Globus pallidus (tissue), 1 donor: ENCODE measurements at regions not wholly inside any gene's neighbourhood (a gene's known extent, or its start where the extent isn't known, plus 50 kb on each side); places are given as distances from the start of the nearest gene placed in this dataset.
"Not testable (repeated sequence)": the region's sequence is repeated elsewhere in the genome, so short reads cannot be mapped to it uniquely, and the experiment has no call there.

Experiments
- DNase-seq: peaks from one replicate; pipeline ENCODE4 v3.0.0-alpha.2; 2015; ENCODE audit warnings: low spot score

DNA sequence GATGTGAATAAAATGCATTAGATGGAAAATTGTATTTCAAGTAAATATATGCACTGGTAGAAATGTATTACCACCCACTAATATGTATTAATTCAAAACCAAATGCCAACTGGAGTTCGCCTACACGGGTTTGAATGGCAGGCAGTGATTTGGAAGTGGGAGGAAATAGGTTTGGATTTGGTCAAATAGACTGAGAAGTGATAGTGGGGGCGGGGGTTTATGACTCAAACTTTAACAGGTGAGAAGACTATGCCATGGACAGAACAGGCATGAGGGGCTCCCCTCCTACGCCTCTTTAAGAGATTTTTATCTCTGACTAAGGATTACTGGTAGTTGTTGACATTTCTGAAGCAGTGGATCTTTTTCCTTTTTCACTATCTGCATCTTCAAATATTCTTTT, 677.8 kb downstream of the NTRK3 start:
- no peak for DNase-seq

DNA sequence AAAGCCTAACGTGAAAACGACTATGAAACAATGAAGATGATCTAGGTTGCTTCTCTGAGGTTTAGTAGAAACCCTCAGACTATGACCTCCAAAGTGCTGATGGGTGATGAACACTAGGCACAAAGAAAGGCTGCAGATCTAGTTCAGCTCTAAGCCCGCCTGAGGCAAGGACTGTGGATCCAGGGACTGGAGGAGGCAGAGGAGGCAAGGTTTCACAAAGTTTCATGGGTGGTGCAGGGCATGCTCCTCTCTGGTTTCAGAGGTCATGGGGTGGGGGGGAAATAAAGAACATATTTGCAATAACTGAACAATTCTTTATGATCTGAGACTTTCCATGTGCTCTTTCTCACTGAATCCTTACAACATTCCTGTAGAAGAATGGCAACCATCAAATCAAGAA, 679.2 kb downstream of the NTRK3 start:
- DNase-seq, result no peak

DNA sequence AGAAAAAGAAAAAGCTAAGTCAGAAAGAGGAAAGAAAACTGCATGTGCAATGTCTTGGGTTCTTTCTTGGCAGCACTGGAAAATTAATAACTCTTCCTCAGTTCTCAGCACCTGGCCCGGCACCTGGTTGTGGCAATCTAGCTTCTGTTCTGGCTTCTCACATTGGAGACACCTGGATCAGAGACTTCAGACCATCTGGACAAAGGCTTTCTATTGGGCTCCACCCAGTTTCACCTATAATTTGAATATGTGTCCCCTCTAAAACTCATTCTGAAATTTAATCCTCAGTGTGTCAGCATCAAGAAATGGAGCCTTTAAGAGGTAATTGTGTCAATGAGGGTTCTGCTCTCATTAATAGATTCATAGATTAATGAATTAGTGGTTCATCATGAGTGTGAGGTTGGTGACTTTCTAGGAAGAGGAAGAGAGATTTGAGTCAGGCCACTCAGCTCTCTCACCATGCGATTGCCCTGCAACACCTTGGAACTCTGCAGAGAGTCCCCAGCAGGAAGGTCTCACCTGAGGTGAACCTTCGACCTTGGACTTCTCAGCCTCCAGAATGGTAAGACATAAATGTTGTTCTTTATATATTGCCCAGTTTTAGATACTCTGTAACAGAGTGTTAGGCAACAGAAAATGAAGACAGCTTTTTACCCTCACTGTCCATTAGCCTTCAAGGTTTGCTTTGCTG, 679.9 kb downstream of the NTRK3 start:
- no peak for DNase-seq

DNA sequence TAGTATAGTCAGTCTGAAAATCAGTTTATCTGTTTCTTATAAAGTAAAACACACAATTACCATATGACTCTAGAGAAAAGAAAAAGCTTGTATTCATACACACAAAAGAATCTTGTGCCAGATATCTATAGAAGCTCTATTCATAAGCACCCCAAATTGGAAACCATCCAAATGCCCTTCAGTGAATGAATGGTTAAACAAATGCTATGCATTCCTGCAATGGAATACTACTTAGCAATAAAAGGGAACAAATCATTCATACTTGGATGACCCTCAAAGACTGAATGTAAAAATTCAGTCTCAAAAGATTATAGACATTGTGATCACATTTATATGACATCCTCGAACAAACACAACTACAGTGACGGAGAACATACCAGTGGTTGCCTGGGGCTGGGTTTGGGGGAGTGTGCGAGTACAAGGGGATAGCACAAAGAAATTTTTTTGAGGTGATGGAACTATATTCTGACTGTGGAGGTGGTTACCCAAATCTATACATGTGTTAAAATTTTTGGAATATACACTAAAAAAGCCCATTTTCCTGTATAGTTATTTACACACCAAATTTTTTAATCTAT, 680.6 kb downstream of the NTRK3 start:
- DNase-seq, result no peak

DNA sequence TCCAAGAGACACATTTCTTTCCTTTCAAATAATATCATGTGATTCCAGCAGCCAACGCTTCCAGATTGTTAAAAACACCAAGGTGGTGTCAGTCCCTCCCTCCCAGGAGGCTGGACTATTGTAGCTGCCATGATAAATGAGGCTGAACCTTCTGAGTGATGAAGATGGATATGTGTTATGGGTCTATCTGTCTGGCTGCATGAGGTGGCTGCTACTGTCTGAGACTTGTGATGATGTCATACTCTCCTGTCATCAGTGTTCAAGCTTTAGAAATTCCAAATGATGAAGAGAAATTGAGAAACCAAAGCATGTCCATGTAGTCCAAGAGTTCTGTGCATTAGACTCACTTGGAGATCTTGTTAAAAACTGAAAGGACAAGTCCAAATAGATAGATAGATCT, 683.0 kb downstream of the NTRK3 start:
- DNase-seq, result no peak

DNA sequence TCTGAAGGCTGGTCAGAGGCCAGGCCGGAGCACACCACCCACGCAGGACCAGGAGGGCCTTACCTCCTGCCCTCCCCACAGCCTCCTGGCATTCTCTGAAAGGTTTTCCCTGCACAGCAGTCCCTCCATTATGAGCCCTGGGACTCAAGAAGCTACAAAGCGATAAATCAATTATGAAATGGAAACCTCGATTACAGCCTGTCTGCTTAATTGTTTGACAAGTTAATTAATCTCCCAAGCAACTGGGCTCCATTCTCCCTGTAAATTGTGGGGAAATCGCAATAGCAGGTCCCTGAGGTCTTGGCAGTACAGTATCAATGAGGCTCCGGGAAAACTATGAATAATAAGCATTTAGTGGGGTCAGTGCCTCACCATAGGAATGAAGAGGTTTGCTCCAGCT, 683.5 kb downstream of the NTRK3 start:
- DNase-seq, result no peak

DNA sequence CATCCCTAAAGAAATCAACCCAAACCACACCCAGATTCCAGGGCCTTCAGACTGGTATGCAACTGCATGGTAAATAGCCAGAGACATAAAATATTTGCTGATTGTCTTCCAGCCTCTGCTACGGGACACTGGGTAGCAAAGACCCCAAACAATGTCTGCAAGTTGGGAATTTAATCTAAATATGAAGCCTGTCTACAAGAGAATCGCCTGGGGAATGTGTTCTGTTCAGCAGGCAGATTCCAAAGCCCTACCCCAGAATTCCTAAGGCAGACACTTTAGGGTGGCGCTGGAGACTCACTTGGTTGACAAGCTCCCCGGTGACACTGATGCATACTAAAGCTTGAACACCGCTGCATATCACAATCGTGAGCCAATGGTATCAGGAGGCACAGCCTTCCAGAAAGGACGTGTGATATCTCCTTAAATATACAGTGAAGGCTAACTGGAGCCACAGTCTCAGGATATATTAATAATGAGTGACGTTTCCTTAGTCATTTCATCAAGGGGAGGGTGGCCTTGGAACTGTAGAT, 684.1 kb downstream of the NTRK3 start:
- no peak for DNase-seq

DNA sequence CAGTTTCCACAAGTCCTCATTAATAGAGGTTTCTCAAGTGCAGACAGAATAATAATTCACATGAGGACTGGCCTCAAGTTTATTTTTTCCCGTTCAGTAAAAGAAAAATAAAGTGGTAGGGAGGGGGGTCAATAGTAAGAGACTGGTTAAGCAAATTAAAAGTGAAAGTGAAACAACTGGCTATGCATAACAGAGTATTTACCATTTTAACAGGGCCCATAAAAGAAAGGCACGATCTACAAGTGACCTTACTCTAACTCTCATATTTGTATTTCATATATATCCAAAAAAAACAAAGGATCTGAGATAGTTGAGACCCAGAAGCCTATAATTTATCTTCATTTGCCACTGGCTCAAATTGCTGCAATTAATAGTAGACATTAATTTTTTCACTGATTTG, 686.3 kb downstream of the NTRK3 start:
- DNase-seq, result no peak

DNA sequence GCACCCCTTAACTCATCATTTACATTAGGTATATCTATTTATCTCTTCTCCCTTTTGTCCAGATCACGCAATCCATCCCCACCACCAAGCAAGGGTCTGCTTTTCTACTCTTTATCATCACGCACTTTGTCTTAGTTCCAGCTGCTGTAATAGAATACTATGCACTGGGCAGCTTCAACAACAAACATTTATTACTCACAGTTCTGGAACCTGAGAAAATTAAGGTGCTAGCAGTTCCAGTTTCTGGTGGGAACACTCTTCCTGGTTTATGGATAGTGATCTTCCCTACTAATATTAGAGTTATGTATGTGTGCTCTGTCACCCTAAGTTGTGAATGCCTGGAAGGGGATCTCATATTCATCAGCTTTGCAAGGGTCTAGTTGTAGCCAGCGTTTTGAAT, 687.0 kb downstream of the NTRK3 start:
- no peak for DNase-seq

DNA sequence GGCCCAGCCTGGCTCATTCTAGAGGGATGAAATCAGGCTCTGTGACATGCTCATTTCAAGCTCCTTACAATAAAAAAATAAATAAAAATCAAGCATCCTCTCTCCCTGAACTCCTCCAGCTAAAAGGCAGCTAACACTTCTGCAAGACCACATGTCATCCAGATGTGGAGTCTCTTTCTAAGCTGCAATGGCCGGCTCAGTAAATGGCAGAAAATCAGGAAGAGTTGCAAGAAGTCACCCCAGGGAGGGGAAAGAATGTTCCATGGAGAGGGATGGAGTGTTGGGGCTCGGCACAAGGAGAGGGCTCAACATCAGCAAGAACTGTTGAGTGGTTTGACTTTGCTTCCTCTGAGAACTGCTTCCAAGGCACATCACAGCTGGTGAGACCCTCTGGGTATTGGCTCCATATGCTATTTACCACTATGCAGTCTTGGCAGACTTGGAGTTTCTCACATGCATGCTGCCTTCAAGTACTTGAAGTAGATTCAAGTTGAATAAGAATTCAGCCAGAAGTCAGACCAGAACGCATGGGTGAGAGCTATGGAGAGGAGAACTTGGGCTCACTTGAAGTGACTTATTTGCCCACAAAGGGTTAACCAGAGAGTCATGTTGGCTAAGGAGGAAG, 689.0 kb downstream of the NTRK3 start:
- DNase-seq, result no peak

DNA sequence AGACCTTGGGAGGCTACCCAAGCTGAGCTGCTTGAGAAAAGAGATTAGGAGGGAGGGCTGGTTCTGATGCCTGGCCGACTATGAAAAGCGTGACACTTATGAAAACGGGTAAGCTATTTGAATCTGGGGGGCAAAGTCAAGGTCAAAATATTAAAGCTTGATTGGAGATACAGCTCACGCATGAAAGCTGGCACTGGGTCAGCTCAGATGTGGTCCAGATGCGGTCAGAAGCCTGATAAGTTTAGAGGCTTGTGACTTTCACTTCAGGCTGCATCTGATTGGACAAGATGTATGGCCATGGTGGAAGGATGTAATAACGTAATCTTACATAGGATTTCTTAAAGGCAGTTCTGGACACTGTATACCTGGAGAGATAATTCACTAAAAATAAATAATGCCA, 690.3 kb downstream of the NTRK3 start:
- no peak for DNase-seq

DNA sequence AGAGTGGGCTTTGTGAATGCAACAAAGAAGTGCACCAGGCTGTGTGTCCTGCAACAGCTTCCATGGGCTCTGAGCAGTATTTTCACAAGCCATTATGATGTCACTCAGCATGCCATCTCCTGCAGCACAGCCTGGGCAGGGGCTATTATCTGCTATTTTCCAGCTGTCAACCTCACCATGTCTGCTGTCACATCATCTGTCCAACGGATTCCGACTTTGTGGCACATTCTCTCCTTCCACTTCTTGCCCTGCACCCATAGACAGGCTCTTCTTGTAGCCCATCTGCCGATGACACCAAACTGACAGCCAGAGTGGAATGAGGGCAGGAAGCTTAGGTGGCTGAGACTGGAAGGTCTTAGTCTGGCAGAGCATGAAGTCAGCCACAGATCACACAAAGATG, 691.9 kb downstream of the NTRK3 start:
- no peak for DNase-seq

DNA sequence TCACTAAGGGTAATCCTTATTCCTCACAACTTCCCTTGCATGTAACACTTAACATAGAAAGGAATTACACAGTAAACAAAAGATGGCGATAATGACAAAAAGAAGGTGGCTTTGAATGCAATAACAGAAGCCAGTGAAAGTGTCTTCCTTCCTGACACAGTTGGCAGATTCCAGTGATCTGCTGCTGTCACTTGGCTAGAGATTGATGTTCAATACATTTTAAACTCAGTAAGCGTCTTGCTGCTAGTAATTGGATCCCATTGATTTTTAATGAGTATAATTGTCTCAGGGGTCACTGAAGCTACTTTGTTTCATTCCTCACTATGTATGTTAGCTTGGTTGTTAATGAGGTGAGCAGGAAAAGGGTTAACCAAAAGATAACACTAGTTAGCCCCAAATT, 692.7 kb downstream of the NTRK3 start:
- DNase-seq, result no peak

DNA sequence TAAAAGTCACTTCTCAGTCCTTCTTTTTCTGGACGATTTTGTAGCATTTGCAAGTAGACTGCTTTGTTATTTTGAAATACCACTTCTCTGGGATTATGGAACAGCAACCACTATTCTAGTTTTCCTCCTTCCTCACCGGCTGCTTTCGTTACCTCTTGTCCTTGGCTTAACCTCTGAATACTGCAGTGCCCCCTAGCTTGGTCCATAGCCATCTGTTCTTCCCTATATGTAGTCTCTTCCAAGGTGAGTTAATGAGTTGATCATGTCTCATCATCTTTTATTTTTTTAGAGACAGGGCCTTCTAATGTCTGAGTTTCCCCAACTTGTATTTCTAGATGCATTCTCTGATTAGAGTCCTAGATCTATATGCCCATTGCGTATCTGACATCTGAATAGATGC, 694.3 kb downstream of the NTRK3 start:
- no peak for DNase-seq

DNA sequence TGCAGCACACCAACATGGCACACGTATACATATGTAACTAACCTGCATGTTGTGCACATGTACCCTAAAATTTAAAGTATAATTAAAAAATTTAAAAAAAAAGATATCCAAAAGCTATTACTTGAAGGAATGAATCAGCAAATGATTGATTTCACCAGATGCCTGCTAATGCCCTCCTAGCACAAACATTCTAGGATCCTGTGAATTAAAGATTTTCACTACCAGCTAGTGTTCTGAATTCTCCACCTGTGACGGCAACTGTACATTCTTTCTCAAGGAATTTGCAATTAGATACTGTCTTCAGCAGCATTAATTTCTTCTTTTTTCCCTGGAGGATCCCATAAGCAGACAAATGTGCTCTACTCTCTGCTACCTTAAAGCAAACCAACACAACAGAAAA, 694.9 kb downstream of the NTRK3 start:
- DNase-seq, result no peak

DNA sequence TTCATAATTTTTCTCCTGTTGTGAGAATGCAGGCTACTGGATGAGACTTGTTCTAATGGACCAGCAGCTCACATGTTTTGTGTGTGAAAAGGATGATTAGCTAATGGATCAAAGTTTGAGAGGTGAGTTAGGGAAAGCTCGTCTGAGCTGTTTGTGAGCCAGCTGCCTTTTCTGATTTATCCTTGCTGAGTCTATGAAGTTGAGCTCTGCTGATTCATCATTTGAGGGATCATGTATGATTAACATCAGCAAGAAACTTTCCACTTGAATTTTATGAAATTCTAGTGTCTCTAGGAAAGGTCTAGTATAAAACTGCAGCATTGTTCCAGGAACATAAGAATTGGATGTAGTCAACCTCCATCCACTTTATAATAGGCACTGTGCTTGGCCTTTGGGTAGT, 698.7 kb downstream of the NTRK3 start:
- no peak for DNase-seq

DNA sequence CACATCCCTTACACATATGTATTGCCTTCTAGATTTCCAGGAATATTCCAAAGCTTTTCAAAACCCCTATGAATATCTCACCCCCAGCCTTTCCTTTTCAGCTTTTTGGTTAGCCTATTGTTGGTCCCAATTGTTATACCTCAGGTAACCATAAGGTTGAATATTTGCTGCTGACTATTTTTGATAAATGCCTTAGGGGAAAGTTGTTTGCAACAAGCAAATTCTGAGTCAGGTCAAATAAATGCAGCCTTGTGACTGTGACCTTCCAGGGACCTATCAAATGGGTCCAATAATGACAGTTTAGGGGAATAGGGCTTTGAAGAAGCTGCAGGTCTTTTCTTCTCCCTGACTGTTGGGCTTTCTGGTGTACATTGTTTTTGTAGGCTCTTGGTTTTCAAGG, 699.7 kb downstream of the NTRK3 start:
- no peak for DNase-seq

DNA sequence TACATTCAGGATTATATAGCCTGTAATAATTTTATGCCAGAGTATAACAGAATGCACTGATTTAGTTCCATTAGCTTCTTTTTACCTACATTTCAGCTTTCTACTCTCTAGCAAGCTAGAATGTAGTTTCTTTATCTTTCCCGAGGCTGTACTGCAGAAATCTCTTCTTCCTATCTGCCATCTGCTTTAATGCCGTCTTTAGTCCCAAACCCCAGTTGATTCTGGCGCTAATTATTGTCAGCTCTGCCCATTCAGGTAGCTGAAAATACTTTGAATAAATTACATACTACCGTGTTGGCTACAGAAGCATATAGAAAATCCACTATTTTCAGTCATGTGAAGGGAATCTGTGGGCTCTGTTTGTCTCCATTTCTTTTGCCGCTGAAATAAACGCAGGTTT, 706.7 kb downstream of the NTRK3 start:
- DNase-seq, result no peak

DNA sequence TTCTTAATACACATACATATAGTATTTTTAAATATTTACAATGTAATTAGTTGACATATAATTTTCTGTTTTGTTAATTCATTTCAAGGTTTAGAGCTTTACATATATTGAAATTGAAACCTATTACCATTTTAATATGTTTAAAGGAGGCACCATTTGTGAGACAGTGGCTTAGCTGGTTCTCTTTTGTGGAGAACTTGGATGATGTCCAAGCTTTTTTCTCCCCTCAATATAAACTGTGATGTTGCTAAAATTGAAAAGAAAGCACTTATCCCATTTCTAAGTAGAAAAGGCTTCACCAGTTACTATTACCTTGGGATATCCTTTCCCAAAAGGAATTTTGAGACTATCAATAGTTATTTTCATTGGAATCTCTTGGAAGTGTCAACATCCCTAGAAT, 707.2 kb downstream of the NTRK3 start:
- no peak for DNase-seq

DNA sequence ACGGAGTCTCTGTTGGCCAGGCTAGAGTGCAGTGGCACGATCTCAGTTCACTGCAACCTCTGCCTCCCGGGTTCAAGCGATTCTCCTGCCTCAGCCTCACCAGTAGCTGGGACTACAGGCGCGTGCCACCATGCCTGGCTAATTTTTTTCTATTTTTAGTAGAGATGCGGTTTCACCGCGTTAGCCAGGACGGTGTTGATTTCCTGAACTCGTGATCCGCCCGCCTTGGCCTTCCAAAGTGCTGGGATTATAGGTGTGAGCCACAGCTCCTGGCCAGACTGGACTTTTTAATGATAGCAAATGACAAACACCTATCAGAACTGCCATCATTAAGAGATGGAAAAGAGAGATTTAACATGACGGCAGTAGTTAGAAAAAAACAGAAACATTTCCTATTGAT, 707.9 kb downstream of the NTRK3 start:
- DNase-seq, result not testable (repeated sequence)

DNA sequence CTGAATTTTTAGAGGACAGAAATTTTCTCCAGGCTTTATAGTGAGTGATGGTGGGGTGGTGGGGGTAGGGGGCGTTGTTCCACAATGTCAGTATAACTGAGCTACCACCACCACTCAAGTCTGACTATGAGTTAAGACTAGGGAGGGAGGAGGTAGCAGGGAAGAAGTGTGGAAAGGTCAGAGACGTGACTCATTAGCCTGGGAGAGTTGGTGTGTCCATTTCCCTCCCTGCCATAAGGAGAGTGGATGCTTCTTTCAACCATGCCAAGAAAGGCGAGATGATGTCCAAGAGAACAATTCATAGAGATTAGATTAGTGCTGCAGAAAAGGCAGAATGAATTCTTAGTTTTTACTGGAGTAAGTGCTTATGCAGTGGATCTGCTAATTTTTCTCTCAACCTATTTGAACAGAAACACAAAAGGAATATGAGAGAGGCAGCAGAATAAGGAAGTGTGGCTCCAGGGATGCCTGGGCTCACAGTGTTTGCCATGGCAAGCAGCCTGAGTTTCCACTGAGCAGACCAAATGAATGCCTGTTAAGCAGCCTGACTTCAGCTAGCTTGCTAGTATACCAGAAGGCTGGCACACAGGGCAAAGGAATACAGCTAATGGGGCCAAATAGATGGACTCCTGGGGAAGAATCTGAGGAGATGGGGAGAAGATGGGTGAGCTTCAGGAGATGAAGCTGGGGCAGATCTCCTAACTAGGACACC, 708.9 kb downstream of the NTRK3 start:
- no peak for DNase-seq

DNA sequence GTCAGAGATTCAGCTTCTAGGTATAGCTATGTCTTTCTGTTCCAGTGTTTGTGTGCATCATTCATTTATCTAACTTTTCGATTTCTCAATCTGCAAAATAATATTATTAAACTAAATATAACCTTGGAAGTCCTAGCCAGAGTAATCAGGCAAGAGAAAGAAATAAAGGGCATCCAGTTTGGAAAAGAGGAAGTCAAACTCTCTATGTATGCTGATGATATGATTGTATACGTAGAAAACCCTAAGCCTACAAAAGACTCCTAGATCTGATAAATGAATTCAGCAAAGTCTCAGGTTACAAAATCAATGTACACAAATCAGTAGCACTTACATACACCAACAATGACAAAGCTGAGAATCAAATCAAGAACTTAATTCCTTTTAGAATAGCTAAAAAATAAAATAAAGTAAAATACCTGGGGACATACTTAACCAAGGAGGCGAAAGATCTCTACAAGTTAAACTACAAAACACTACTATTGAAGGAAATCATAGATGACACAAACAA, 718.2 kb downstream of the NTRK3 start:
- DNase-seq, result no peak

DNA sequence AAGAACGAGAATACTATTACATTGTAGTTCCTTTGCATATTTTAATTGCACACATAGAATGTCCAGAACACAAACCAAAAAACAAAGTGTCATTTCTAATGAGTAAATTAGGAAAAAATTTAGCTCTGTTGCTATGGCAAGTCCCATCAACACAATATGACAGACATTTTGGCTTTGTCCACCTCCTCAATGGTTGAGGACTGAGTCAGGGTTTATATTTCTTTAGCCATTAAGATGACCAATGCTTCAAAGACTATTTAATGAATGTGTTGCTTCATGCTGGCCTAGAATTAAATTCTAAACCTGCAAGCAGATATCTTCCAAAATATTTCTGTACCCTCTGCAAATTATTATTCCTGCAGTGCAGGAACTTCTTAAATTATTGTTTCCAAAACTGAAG, 719.2 kb downstream of the NTRK3 start:
- DNase-seq, result no peak
